PC-9 (cell line): ENCODE measurements at regions not wholly inside any gene's neighbourhood (a gene's known extent, or its start where the extent isn't known, plus 50 kb on each side); places are given as distances from the start of the nearest gene placed in this dataset.

Experiments used
- BruUV-seq: library from RNA; stranded (reverse); fragments of 400-500 nt; replicated peaks from 2 replicates; lab custom pipeline; 2021; lab: Mats Ljungman, UMichigan
- CTCF ChIA-PET: fragments of 300-600 bp; sonication (Branson Sonifier 250); formaldehyde crosslinking; loops from one replicate; lab custom pipeline; 2022; ENCODE audit warnings: antibody characterized with exemption; lab: Charles Lee
- POLR2A ChIA-PET: fragments of 300-600 bp; sonication (Branson Sonifier 250); formaldehyde crosslinking; loops from one replicate; lab custom pipeline; 2022; ENCODE audit warnings: antibody characterized with exemption; ENCODE audit not compliant: unreplicated experiment; lab: Charles Lee
- DNase-seq, 2 experiments: peaks; one replicate each; pipeline versions ENCODE4 v3.0.0 to v3.0.0-alpha.2; 2015 to 2022; ENCODE audit warnings: mixed read lengths in 1 of 2
- H2AFZ ChIP-seq: fragments of 200-600 bp; sonication (generic); 2 replicates; pipeline ENCODE4 v1.8.1; 2017; ENCODE audit warnings: antibody characterized with exemption
- H3F3A ChIP-seq: fragments of 200-600 bp; sonication (generic); 2 replicates; pipeline ENCODE4 v1.8.1; 2017; ENCODE audit warnings: antibody characterized with exemption, mild to moderate bottlenecking, low read depth; ENCODE audit not compliant: insufficient read depth
- H3K27ac ChIP-seq: fragments of 200-600 bp; sonication (generic); 2 replicates; pipeline ENCODE4 v1.6.1; 2016; ENCODE audit warnings: mixed run types
- H3K27me3 ChIP-seq: fragments of 200-600 bp; sonication (generic); 2 replicates; pipeline ENCODE4 v1.6.1; 2016; ENCODE audit warnings: low read depth, mixed run types; ENCODE audit not compliant: insufficient read depth
- H3K36me3 ChIP-seq: fragments of 200-600 bp; sonication (generic); 2 replicates; pipeline ENCODE4 v1.6.1; 2016; ENCODE audit warnings: low read depth, mixed run types
- H3K4me1 ChIP-seq: fragments of 200-600 bp; sonication (generic); replicated peaks from 2 replicates; pipeline ENCODE4 v1.6.1; 2016; ENCODE audit warnings: mixed run types; ENCODE audit not compliant: insufficient read depth
- H3K4me2 ChIP-seq: fragments of 200-600 bp; sonication (generic); 2 replicates; pipeline ENCODE4 v1.6.1; 2017; ENCODE audit warnings: mixed run types
- H3K4me3 ChIP-seq: fragments of 200-600 bp; sonication (generic); 2 replicates; pipeline ENCODE4 v1.6.1; 2016; ENCODE audit warnings: mixed run types
- H3K79me2 ChIP-seq: fragments of 200-600 bp; sonication (generic); 2 replicates; pipeline ENCODE4 v1.6.1; 2017; ENCODE audit warnings: low read depth, mixed run types
- H3K9me2 ChIP-seq: fragments of 200-600 bp; sonication (generic); 2 replicates; pipeline ENCODE4 v1.8.1; 2017; ENCODE audit warnings: mild to moderate bottlenecking; ENCODE audit not compliant: insufficient read depth
- H3K9me3 ChIP-seq: fragments of 200-600 bp; sonication (generic); 2 replicates; pipeline ENCODE4 v1.8.1; 2016; ENCODE audit warnings: low read depth; ENCODE audit not compliant: insufficient read depth
- H4K20me1 ChIP-seq: fragments of 200-600 bp; sonication (generic); 2 replicates; pipeline ENCODE4 v1.8.1; 2017; ENCODE audit not compliant: insufficient read depth
- CTCF ChIP-seq: fragments of 200-600 bp; sonication (generic); conservative IDR thresholded peaks from 2 replicates; pipeline ENCODE4 v1.6.1; 2017; ENCODE audit warnings: mixed run types, antibody characterized with exemption, mild to moderate bottlenecking, moderate library complexity
- EZH2 ChIP-seq: fragments of 200-600 bp; sonication (generic); IDR thresholded peaks from 2 replicates; pipeline ENCODE4 v1.8.0; 2017; ENCODE audit warnings: antibody characterized with exemption, low read depth
- intact Hi-C: fragments of 100-400 bp; cut with micrococcal nuclease; formaldehyde crosslinking; loops from one replicate; pipeline ENCODE4 v1.10.0; 2022; ENCODE audit not compliant: unreplicated experiment

- ChIA-PET POLR2A (no interaction called here), CTCF (no interaction called here)
- BruUV-seq = no TSS peak
These were observed 324.6 kb downstream of the MFSD1 start for GRCh38 chr3:159126261-159127020.

GRCh38 chr3:159127021-159127392, 325.2 kb downstream of the MFSD1 start:
- Histone ChIP-seq H3K9me3 (no peaks in the 10 kb centered on the region; the same call in 1 of the 2 replicates), H4K20me1 (no peaks in the 10 kb centered on the region), H3K79me2 (no peaks in the 10 kb centered on the region), H3F3A (peaks cover 11% of the 10 kb centered on the region; the same call in 1 of the 2 replicates), H2AFZ (no peak overlapping the region), H3K27ac (no peak overlapping the region), H3K4me2 (no peak overlapping the region), H3K27me3 (no peaks in the 10 kb centered on the region), H3K4me1 (peaks cover 16% of the 10 kb centered on the region), H3K4me3 (no peak overlapping the region), H3K36me3 (no peaks in the 10 kb centered on the region), H3K9me2 (no peaks in the 10 kb centered on the region)
- ChIA-PET CTCF (no interaction called here), POLR2A (no interaction called here)
- BruUV-seq = no TSS peak
- intact Hi-C loops = loop anchor here (10.0 kb wide), 1 partner anchor 212 kb away; no protein-coding TSS in a partner anchor
- TF ChIP-seq EZH2 = no peak
- no peak for TF ChIP-seq CTCF
- no peak for DNase-seq

More at GRCh38 chr3:159126261-159127020, 324.6 kb downstream of the MFSD1 start:
- Histone ChIP-seq H3K36me3 (no peaks in the 10 kb centered on the region), H3K9me2 (no peaks in the 10 kb centered on the region), H3K4me3 (no peak overlapping the region), H3K4me2 (no peak overlapping the region), H4K20me1 (no peaks in the 10 kb centered on the region), H3F3A (peaks cover 11% of the 10 kb centered on the region; the same call in 1 of the 2 replicates), H3K79me2 (no peaks in the 10 kb centered on the region), H3K27me3 (no peaks in the 10 kb centered on the region), H3K9me3 (no peaks in the 10 kb centered on the region; the same call in 1 of the 2 replicates), H3K27ac (no peak overlapping the region), H2AFZ (no peak overlapping the region), H3K4me1 (peaks cover 16% of the 10 kb centered on the region)
- intact Hi-C loops = loop anchor here (10.0 kb wide), 1 partner anchor 212 kb away; no protein-coding TSS in a partner anchor
- TF ChIP-seq CTCF (no peak), EZH2 (no peak)
- no peak for DNase-seq

- TF ChIP-seq CTCF (no peak), EZH2 (no peak)
- Histone ChIP-seq H3K27ac (no peak overlapping the region), H3K79me2 (no peaks in the 10 kb centered on the region), H3K9me3 (no peaks in the 10 kb centered on the region; the same call in 1 of the 2 replicates), H3K27me3 (no peaks in the 10 kb centered on the region), H3K4me2 (0 out of 2 replicates have a peak overlapping the region, but pooled peaks have one; percentile 11), H3K4me3 (no peak overlapping the region), H3F3A (peaks cover 11% of the 10 kb centered on the region; the same call in 1 of the 2 replicates), H3K9me2 (no peaks in the 10 kb centered on the region), H2AFZ (no peak overlapping the region), H3K4me1 (peaks cover 16% of the 10 kb centered on the region), H4K20me1 (no peaks in the 10 kb centered on the region), H3K36me3 (no peaks in the 10 kb centered on the region)
- ChIA-PET CTCF (no interaction called here), POLR2A (no interaction called here)
- intact Hi-C loops = loop anchor here (10.0 kb wide), 1 partner anchor 214 kb away; no protein-coding TSS in a partner anchor
- peak; percentile 9 to 50 for DNase-seq
- BruUV-seq = no TSS peak
These were observed 326.8 kb downstream of the MFSD1 start for GRCh38 chr3:159128628-159129027.
